HT1080 (cell line): ENCODE measurements at regions not wholly inside any gene's neighbourhood (a gene's known extent, or its start where the extent isn't known, plus 50 kb on each side); places are given as distances from the start of the nearest gene placed in this dataset.
A peak's percentile ranks its signal among the peaks of the same experiment; 100 is the strongest.
"Not testable (repeated sequence)": the region's sequence is repeated elsewhere in the genome, so short reads cannot be mapped to it uniquely, and the experiment has no call there.

ENCODE experiments used
- DNase-seq: peaks from one replicate; pipeline ENCODE4 v3.0.0-alpha.2; 2015; ENCODE audit warnings: low read depth

DNA sequence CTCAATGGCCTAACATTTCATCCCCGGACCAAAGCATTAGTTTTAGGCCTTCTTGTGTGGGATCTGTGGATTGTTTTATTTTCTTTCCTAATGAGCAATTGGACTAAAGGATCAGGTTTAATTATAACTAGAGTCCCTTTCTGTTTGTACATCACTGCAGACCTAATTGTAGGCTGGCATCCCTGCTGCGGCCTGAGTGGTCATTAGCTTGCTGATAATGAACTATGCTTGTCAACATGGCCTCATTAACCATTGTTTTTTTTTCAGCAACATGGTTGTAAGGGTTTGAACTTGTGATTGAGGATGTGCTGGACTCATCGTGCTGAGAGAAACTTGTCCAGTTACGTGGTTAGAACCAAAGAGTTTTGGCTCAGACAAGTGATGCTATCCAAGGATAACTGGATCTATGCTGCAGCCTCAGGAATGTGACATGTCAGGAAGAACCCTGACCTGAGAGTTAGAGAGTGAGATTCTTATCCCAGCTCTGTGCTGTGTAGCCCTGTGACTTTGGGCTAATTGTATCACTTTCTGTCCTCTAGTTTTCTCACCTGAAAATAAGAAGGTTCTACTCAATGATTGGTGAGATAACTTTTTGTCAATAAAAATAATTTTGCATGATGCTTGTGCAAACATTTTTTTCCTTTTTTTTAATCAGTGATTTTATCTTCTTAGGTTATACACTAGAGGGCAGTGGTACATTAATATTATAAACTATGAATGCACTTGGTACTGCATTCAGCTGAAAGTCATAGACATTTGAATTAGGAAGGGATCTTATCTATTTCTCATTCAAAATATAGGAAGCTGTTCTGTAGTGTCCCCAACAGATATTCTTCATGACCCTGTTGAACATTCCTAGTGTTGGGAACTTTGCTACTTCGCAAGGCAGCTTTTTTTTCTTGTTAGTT is 140.9 kb downstream of the RNF144B start:
- DNase-seq: peak; percentile 21

DNA sequence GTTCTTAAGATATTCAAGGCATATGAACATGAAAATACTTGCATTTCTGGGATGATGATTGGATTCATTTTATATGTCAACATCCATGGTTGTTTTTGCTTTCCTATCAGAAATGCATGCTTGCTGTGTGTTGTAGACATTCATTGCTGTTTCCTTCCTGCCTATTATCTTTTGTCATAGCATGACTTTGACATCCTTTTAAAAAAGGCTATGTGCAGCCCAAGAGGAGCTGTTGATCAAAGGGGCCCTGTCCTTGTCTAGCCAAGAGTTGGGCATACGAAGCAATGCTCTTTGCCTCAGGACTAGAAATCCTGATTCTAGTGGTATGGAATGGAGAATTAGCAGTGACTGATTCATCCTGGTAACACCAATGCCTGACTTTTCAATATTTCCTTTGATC is 143.1 kb downstream of the RNF144B start:
- no peak for DNase-seq

DNA sequence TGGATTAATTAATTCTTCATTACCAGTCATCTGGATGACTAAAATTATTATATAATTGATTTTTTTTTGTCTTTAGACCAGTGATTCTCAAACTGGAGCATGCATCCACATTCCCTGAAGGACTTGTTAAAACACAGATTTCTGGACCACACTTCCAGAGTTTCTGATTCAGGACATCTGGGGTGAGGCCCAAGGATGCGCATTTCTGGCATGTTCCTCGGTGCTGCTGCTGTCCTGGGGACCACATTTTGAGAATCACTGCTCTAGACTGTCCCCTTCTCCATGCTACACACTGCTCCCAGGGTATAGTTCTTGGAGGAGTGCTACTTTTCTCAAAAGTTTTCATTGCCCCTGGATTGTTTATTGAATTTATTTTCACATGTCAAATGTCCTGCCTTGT is 145.0 kb downstream of the RNF144B start:
- DNase-seq: no peak

DNA sequence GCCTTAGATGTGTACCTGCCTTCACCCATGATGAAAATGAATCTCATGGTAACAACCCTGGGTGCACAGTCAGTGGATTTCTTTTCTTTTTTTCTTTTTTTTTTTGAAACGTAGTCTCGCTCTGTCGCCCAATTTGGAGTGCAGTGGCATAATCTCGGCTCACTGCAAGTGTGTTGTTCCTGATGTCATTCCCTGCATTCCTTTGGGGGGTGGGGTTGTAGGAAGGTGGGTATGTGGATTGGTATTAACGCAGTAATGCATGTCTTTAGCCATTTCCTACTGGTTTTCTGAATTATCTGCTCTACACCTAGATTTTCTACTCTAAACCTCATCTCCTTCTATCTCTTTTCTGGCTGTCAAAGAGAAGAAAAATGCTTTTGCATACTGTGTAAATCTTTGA is 146.6 kb downstream of the RNF144B start:
- no peak for DNase-seq

DNA sequence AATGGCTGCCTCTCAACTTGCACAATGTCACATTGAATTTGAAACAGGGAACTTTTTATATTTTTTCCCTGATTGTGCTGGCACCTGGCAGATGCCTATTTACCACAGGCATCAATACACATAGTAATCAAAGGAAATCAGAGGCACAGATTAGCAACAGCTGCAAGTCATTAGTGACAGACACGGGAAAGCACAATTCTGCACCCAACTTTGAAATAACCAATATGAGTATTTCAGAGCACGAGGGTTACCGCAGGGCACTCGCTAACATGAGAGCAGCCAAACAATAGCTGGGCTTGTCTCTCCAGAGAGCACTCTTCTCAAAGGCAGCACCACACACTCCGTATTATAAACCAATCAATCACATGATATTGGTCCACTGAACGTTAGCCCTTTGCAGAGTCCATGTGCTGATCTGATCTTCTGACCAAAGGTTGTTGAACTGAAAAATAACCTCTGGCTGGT is 149.5 kb downstream of the RNF144B start:
- DNase-seq: no peak

DNA sequence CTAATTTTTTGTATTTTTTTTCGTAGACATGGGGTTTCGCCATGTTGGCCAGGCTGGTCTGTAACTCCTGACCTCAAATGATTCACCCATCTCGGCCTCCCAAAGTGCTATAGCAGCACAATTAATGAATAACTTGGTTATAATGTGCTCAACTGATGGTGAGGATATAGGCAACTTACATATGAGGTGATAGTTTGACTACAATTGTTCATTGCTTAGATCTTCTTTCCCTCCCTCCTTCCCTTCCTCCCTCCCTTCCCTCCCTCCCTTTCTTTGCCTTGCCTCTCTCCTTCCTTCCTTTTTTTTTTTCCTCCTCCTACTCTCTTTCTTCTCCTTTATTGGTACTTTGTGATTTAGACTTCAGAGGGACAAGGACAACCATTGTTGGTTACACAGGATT is 151.2 kb downstream of the RNF144B start:
- no peak for DNase-seq

DNA sequence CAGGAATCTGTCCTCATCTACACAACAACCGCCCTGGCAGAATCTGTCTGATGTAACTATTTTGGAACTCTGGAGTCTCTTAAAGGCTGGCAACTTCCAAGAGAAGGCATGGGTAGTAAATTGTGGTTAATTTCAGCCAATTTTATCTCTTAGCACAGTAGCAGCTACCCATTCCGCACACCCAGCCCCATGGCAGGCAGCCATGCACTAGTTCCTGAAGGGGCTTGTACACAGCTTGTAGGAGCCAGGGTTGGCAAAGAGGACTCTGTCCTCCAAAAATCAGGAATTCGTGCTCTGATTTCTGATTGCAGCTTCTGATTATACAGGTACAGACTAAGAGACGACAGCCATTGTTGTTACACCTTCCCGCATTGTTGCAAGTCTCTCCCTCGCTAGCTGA is 155.9 kb downstream of the RNF144B start:
- DNase-seq: no peak

DNA sequence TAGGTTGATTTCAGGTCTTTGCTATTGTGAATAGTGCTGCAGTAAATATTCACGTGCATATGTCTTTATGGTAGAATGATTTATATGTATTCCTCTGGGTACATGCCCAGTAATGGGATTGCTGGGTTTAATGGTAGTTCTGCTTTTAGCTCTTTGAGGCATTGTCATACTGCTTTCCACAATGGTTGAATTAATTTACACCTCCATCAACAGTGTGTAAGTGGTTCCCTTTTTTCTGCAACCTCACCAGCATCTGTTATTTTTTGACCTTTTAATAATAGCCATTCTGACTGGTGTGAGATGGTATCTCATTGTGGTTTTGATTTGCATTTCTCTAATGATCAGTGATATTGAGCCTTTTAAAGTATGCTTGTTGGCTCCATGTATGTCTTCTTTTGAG is 158.0 kb downstream of the RNF144B start:
- not testable (repeated sequence) for DNase-seq

DNA sequence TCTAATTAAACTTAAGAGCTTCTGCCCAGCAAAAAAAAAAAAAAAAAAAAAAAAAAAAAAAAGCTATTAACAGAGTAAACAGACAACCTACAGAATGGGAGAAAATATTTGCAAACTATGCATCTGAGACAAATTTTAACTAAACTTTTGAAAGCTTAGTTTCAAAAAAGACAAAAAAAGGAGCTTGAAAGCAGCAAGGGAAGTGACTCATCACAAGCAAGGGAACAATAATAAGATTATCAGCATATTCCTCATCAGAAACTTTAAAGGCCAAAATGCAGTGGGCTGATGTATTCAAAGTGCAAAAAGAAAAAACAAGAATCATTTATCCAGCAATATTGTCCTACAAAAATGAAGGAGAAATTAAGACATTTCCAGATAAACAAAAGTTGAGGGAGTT is 158.6 kb downstream of the RNF144B start:
- peak; percentile 15 for DNase-seq

DNA sequence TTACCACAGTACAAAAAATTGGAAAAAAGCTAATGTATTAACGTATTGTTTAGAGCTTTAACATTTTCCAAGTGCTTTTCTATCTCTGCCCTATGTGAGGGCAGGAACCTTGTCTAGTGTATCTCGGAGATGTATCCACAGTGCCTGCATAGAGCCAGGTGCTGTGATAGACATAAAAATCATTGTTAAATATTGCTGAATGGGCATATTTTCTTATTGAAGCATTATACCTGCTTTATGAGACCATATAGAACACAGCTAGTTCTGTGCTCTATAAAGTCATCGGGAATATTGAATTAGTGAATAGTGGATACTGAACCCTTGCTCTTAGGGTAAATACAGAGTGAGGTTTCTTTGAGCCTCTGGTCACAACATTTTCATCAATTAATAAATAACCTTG is 163.0 kb downstream of the RNF144B start:
- DNase-seq: no peak

DNA sequence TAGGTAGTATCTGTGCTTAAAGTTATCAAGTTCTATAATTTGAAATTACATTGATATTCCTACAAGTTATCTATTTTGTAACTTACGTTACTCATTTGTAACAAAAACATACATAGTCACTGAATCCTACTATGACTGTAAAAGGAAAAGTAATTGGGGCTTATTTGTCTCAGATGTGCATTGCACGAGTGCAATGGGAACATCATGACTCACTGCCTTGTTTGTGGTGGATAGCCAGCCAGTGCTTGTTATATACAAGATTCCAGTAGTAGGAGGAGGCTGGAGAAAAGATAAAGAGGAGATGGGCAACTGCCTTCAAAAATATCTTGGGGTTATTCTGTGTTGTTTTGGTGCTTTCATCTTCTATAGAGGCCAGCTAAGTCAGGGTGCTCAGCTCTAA is 164.1 kb downstream of the RNF144B start:
- peak; percentile 32 for DNase-seq

DNA sequence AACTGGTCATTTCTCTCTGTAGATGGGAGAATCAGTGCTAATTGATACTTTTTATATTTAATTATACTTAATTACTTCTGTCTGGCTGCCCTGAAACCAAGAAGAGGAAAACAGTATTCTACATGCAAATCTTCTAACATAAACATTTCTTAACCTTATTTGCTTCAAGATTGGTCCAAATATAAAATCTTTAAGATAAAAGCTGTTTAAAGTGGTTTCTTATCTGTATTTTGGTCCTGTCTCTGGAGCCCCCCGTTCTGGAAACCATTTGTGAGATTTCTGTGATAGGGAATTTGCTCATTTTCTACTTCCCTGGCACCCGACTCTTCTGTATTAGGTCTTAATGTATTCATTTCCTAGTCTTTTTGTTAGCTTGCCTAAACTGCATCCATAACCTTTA is 168.6 kb downstream of the RNF144B start:
- no peak for DNase-seq

DNA sequence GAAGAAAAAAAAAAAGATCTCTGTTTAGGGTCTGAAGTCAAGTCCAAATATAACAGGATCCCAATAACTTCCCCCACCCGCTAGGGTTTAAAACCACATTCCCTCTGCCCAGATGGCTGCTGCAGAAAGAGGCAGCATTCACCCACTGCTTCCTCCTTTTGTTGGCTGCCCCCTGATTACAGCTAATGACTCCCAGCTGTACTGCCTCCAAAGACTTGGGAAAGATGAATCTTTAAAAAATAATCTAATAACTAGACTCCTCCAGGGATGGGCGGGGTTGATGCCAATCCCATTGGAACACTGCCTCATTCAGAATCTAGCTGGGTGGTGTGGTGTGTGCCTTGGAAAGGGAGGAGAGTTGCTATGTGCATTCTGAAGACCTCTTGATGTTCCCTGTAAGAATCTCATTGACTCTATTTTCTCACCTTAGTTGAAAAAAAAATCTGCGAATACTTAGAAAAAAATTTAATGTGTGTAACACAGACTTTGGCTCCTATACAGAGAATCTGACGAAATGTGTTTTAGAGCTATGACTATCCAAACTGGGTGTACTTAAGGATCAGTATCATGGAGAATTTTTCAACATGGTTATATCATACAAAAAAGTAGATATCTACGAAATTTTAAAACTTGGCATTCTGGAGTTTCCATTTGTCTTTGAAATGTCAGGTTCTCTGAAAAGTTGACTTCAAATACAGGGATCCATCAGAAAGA is 174.0 kb downstream of the RNF144B start:
- DNase-seq: no peak

DNA sequence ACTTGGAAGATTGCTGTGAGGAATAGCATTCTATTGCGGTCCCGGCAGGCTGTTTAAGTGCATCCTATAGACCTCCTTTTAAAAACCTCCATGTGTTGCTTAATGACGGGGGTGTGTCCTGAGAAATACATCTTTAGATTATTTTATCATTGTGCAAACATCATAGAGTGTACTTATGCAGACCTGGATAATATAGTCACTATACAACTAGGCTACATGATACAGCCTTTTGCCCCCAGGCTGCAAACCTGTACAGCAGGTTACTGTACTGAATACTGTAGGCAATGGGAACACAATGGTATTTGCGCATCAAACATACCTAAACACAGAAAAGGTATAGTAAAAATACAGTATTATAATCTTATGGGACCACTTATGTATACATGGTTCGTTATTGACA is 175.6 kb downstream of the RNF144B start:
- no peak for DNase-seq

DNA sequence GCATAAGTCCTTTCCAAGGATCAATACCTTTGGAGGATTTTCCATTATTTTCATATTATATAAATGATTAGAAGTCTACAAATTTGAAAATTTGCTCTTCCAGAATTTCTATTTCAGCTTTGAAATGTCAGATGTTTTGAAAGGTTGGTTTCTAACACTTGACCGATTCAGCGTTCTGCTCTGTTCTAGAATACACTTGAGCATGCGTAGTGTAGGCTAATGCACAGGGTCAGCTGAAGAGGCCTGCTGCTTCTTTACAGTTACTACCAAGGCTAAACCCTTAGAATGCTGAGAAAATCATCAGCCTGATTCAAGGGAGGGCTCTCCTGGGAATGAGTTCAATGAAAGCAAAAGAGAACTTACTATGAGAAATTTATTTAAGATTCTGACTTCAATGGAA is 177.6 kb downstream of the RNF144B start:
- no peak for DNase-seq

DNA sequence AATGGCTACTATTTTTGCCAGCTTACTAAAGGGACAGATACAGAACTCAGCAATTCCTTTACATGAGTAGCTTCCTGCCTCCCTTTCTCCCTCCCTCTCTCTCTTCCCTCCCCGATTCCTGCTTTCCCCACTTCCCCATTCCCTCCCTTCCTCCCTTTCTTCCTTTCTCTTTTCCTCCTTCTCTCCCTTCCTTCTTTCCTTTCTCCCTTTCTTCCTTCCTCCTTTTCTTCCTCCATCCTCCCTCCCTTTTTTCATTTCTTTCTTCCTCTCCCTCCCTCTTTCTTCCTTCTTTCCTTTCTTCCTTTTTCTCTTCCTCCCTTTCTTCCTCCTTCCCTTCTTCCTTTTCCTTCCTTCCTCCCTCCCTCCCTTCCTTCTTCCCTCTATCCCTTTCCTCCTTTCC is 178.1 kb downstream of the RNF144B start:
- no peak for DNase-seq

DNA sequence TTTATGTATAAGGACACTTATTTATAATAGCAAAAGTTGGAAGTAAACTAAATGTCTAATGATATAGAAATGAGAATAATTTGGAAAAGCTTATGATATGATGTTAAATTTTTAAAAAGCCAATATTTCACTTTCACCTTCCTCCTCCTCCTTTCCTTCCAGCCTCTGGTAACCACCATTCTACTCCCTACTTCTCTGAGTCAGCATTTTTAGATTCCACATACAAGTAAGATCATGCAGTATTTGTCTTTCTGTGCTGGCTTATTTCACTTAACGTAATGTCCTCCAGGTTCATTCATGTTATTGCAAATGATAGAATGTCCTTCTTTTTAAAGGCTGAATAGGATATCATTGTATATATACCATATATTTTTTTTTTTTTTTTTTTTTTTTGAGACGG is 180.2 kb downstream of the RNF144B start:
- DNase-seq: no peak

DNA sequence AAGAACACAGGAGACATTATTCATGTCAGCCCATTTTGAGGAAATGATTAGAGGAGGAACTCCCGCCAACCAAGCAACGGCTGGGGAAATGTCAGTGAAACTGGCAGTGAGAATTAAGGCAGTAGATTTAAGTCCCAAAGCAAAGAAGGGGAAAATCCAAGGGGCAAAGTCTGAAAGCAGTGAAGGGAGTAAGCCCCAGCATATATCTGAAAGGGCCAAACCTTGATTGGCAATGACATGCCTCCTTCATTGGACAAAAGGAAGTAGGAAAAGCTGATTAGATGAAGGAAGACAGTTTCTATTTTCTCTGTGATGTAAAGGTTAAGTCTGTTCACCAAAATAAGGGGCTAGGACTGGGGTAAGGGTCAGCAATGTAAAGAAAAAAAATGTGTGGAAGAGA is 190.3 kb downstream of the RNF144B start:
- DNase-seq: no peak

DNA sequence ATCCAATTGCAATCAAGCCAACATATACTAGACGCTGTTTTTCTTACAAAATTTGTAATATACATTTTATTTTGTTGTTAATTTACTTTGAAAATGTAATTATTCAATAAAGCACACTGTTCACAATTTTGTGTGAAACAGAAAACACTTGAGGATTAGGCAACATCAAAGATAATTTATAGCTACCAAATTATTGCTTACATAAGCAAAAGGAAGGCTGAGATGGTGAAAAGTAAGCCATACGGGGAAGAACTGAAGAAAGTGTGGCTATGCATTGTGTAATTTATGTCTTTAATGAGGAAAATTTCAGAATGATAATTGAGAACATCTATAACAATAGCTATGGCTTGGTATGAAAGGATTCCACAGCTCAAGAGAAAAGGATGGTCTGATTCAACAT is 192.0 kb downstream of the RNF144B start:
- DNase-seq: no peak

DNA sequence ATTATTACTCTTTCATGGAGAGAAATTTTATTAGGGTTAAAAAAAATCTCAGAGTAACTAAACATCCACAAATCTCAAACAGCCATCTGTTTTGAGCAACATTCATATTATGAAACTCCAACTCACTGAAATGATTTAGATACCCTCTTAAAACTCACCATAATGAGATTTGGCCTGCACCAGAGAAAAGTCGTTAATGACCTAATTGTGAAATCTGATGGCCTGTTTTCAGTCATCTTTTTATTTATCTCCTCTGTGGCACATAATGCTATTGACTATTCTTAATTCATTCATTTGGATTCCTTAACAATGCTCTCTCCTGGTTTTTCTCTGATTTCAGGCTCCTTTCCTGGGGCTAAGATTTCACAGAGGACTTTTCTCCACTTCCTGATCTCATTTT is 192.7 kb downstream of the RNF144B start:
- no peak for DNase-seq

DNA sequence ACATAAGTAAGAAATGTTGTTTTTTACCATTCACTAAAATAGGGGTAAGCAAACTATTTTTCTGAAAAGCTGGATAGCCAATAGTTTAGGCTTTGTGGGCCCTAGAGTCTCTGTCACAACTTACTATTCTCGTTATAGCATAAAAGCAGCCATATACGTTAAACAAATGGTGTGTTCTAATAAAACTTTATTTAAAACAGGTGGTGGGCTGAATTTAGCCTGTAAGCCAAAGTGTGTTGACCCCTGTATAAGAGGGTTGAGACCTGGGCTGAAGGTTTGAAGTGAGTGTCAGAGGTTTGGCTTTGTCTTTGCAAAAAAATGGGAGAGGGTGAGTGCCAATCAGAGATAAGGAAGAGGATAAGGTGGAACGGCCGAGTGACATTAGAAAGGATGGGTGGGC is 197.2 kb downstream of the RNF144B start:
- DNase-seq: no peak

DNA sequence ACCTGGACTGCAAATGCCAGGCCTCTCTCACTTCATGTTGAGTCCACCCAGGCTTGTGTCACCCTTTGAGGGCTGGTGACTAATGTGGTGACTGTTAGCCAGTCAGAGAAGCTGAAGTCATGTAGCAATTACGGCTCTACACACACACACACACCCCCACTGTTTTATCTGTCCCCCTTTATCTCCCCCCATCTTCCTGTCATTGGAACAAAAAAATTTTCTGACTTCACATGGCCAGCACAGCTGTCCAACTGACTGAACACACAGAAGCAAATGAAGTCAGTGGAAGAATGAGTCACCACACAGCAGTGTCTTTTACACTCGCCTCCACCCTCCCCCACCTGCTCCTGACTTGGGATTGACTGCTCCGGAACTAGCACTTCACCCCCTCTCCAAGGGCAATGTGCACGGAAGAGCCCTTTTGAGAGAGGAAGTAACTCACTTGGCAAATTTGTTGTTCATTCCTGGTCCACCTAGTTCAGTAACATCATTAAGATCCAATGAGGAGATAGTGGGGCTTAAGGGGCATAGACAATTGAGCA is 198.0 kb downstream of the RNF144B start:
- DNase-seq: peak; percentile 96

DNA sequence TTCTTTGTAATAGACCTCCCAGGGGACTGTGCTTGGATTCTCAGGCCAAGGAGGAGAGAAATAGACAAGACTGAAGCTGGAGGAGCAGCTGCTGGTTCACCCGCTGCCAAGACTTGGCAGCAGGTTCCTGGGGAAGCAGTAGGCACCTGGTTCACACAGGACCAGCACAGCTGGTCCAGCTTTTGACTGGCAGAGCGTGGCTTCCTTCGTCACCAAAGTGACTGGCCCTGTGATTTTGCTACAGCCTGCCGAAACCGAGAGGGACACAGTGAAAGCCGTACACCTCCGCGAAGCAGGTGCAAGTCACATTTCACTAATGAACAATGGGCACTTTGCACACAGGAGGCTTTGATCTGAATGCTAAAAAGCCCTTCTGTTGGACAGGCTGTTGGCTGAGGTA is 199.0 kb downstream of the RNF144B start:
- DNase-seq: no peak
